ENCODE measurements at regions not wholly inside any gene's neighbourhood (a gene's known extent, or its start where the extent isn't known, plus 50 kb on each side); places are given as distances from the start of the nearest gene placed in this dataset.

- H3K4me2 ChIP-seq (ENCODE audit: low read length) = no peak overlapping the region
Measured at GRCh38 chr12:41944216-41944615, 200.5 kb downstream of the GXYLT1 start.

GRCh38 chr12:41943671-41944070 lies 201.0 kb downstream of the GXYLT1 start:
- H3K9me2 ChIP-seq (replicated peaks; ENCODE audit: control insufficient read depth, low read length) = no peaks in the 10 kb centered on the region
- no peaks in the 10 kb centered on the region for H4K20me1 ChIP-seq (ENCODE audit: control insufficient read depth, insufficient read depth, low read depth, low read length)
- H3K27me3 ChIP-seq (ENCODE audit: control insufficient read depth, low read length) = no peaks in the 10 kb centered on the region
- no peaks in the 10 kb centered on the region; the same call in 1 of the 2 replicates for H3K9me3 ChIP-seq (ENCODE audit: control insufficient read depth, insufficient read depth, low read length)
- H3K4me2 ChIP-seq (ENCODE audit: low read length) = no peak overlapping the region
- no peak for TF ChIP-seq EZH2phosphoT487 (IDR thresholded peaks at IDR 0.05; ENCODE audit: borderline replicate concordance, low read length)
- TF ChIP-seq CTCF (IDR thresholded peaks at IDR 0.05; ENCODE audit: low read depth, low read length, poor library complexity, severe bottlenecking) = no peak
- no peaks in the 10 kb centered on the region for H3F3A ChIP-seq (ENCODE audit: control insufficient read depth, insufficient read depth)
- no peak overlapping the region for H3K4me3 ChIP-seq (ENCODE audit: low read length)
- no peaks in the 10 kb centered on the region for H3K36me3 ChIP-seq (ENCODE audit: control insufficient read depth, low read length)
- H3K4me1 ChIP-seq (ENCODE audit: control insufficient read depth, low read length) = no peaks in the 10 kb centered on the region
- no peaks in the 10 kb centered on the region for H3K79me2 ChIP-seq (ENCODE audit: control insufficient read depth, low read length)
- no peak overlapping the region for H3K27ac ChIP-seq (ENCODE audit: low read depth, low read length)

More at GRCh38 chr12:41944216-41944615, 200.5 kb downstream of the GXYLT1 start:
- Histone ChIP-seq H3K27me3 (ENCODE audit: control insufficient read depth, low read length) (no peaks in the 10 kb centered on the region), H4K20me1 (ENCODE audit: control insufficient read depth, insufficient read depth, low read depth, low read length) (no peaks in the 10 kb centered on the region), H3K79me2 (ENCODE audit: control insufficient read depth, low read length) (no peaks in the 10 kb centered on the region), H3K27ac (ENCODE audit: low read depth, low read length) (no peak overlapping the region), H3F3A (ENCODE audit: control insufficient read depth, insufficient read depth) (no peaks in the 10 kb centered on the region), H3K9me2 (replicated peaks; ENCODE audit: control insufficient read depth, low read length) (no peaks in the 10 kb centered on the region), H3K4me3 (ENCODE audit: low read length) (no peak overlapping the region), H3K4me1 (ENCODE audit: control insufficient read depth, low read length) (no peaks in the 10 kb centered on the region), H3K9me3 (ENCODE audit: control insufficient read depth, insufficient read depth, low read length) (no peaks in the 10 kb centered on the region; the same call in 1 of the 2 replicates), H3K36me3 (ENCODE audit: control insufficient read depth, low read length) (no peaks in the 10 kb centered on the region)
- no peak for TF ChIP-seq EZH2phosphoT487 (IDR thresholded peaks at IDR 0.05; ENCODE audit: borderline replicate concordance, low read length)
- TF ChIP-seq CTCF (IDR thresholded peaks at IDR 0.05; ENCODE audit: low read depth, low read length, poor library complexity, severe bottlenecking) = no peak

GRCh38 chr12:41942354-41942753 lies 202.3 kb downstream of the GXYLT1 start:
- TF ChIP-seq EZH2phosphoT487 (IDR thresholded peaks at IDR 0.05; ENCODE audit: borderline replicate concordance, low read length) (no peak), CTCF (IDR thresholded peaks at IDR 0.05; ENCODE audit: low read depth, low read length, poor library complexity, severe bottlenecking) (no peak)
- Histone ChIP-seq H3K79me2 (ENCODE audit: control insufficient read depth, low read length) (no peaks in the 10 kb centered on the region), H3K27ac (ENCODE audit: low read depth, low read length) (no peak overlapping the region), H4K20me1 (ENCODE audit: control insufficient read depth, insufficient read depth, low read depth, low read length) (no peaks in the 10 kb centered on the region), H3K9me3 (ENCODE audit: control insufficient read depth, insufficient read depth, low read length) (no peaks in the 10 kb centered on the region; the same call in 1 of the 2 replicates), H3F3A (ENCODE audit: control insufficient read depth, insufficient read depth) (no peaks in the 10 kb centered on the region), H3K4me3 (ENCODE audit: low read length) (no peak overlapping the region), H3K4me2 (ENCODE audit: low read length) (no peak overlapping the region), H3K4me1 (ENCODE audit: control insufficient read depth, low read length) (no peaks in the 10 kb centered on the region), H3K27me3 (ENCODE audit: control insufficient read depth, low read length) (no peaks in the 10 kb centered on the region), H3K36me3 (ENCODE audit: control insufficient read depth, low read length) (no peaks in the 10 kb centered on the region), H3K9me2 (replicated peaks; ENCODE audit: control insufficient read depth, low read length) (no peaks in the 10 kb centered on the region)

Data from DOHH2 (cell line).